Forelimb muscle (tissue), 1 donor: ENCODE measurements at regions not wholly inside any gene's neighbourhood (a gene's known extent, or its start where the extent isn't known, plus 50 kb on each side); places are given as distances from the start of the nearest gene placed in this dataset.

ENCODE experiments used
- DNase-seq: peaks from one replicate; pipeline ENCODE4 v3.0.0-alpha.2; 2013; ENCODE audit warnings: low read depth

- DNase-seq, result no peak
Observed at GRCh38 chr12:20257311-20257710, 111.0 kb upstream of the PDE3A start.

GRCh38 chr12:20259786-20260185, 108.6 kb upstream of the PDE3A start:
- no peak for DNase-seq

- DNase-seq, result no peak
Observed at GRCh38 chr12:20260851-20261250, 107.5 kb upstream of the PDE3A start.

GRCh38 chr12:20262119-20262518, 106.2 kb upstream of the PDE3A start:
- no peak for DNase-seq

GRCh38 chr12:20264026-20264425, 104.3 kb upstream of the PDE3A start:
- DNase-seq, result no peak

GRCh38 chr12:20264608-20265114, 103.7 kb upstream of the PDE3A start:
- no peak for DNase-seq

- no peak for DNase-seq
Observed at GRCh38 chr12:20268121-20268732, 100.1 kb upstream of the PDE3A start.

GRCh38 chr12:20268771-20269170, 99.6 kb upstream of the PDE3A start:
- no peak for DNase-seq

GRCh38 chr12:20269337-20270067, 98.8 kb upstream of the PDE3A start:
- no peak for DNase-seq

- DNase-seq, result no peak
Observed at GRCh38 chr12:20270557-20270956, 97.8 kb upstream of the PDE3A start.

- DNase-seq, result no peak
Observed at GRCh38 chr12:20272161-20272560, 96.2 kb upstream of the PDE3A start.

GRCh38 chr12:20272801-20273200, 95.5 kb upstream of the PDE3A start:
- peak; percentile 61 for DNase-seq

- no peak for DNase-seq
Observed at GRCh38 chr12:20274008-20274407, 94.3 kb upstream of the PDE3A start.

- no peak for DNase-seq
Observed at GRCh38 chr12:20278276-20278675, 90.1 kb upstream of the PDE3A start.

GRCh38 chr12:20280515-20280914, 87.8 kb upstream of the PDE3A start:
- no peak for DNase-seq

GRCh38 chr12:20282401-20282800, 85.9 kb upstream of the PDE3A start:
- no peak for DNase-seq

- no peak for DNase-seq
Observed at GRCh38 chr12:20283482-20283881, 84.9 kb upstream of the PDE3A start.

- no peak for DNase-seq
Observed at GRCh38 chr12:20289520-20289919, 78.8 kb upstream of the PDE3A start.

GRCh38 chr12:20300457-20300856, 67.9 kb upstream of the PDE3A start:
- no peak for DNase-seq

GRCh38 chr12:20305470-20305869, 62.9 kb upstream of the PDE3A start:
- no peak for DNase-seq

GRCh38 chr12:20309504-20310148, 58.7 kb upstream of the PDE3A start:
- no peak for DNase-seq

GRCh38 chr12:20314328-20314727, 54.0 kb upstream of the PDE3A start:
- peak; percentile 69 for DNase-seq

- no peak for DNase-seq
Observed at GRCh38 chr12:20317554-20317953, 50.8 kb upstream of the PDE3A start.
